ENCODE measurements at regions not wholly inside any gene's neighbourhood (a gene's known extent, or its start where the extent isn't known, plus 50 kb on each side); places are given as distances from the start of the nearest gene placed in this dataset.
A peak's percentile ranks its signal among the peaks of the same experiment; 100 is the strongest.

DNA sequence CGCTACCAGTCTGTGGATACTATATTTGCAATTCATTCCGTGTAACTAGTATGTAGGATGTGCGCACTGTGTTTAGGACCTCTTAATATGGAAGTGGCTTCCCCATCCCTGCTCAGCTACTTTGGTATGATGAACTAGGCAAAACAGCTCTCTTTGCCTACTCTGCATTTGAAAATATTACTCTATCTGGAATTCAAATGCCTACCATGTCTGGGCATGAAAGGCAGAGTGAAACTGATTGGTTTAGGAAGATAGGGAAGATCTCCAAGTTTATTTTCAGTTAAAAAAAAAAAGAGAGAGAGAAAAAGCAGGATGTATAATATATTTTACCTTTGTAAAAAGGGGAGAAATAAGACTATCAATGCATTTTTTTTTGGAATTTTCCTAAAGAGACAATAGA is 74.1 kb upstream of the ELL2 start:
- no peak for DNase-seq (ENCODE audit: low read depth)

DNA sequence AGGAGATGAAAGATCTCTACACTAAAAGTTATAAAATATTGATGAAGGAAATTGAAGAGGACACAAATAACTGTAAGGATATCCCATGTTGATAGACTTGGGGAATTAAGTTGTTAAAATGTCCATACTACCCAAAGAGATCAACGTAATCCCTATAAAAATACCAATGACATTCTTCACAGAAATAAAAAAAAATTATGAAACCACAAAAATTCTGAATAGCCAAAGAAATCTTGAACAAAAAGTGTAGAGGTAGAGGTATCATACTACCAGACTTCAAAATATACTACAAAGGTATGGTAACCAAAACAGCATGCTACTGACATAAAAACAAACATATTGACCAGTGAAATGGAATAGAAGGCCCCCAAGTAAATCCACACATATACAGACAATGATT is 71.5 kb upstream of the ELL2 start:
- DNase-seq (ENCODE audit: low read depth) = no peak

DNA sequence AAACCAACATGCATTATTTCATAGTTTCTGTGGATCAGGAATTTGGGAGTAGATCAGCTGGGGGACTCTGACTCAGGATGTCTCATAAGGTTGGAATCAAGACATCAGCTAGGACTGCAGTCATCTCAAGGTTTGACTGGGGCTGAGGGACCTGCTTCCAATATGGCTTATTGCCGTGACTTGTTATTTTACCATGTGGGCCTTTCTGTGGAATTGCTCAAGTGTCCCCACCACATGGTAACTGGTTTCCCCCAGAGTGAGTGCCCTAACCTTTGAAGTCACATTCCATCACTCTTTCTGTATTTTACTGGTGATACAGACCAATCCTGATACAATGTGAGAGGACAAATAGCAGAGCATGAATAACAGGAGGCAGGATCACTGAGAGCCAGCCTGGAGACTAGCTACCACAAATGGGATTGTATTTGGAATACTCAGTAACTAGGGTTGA is 70.2 kb upstream of the ELL2 start:
- peak; percentile 27 for DNase-seq (ENCODE audit: low read depth)

DNA sequence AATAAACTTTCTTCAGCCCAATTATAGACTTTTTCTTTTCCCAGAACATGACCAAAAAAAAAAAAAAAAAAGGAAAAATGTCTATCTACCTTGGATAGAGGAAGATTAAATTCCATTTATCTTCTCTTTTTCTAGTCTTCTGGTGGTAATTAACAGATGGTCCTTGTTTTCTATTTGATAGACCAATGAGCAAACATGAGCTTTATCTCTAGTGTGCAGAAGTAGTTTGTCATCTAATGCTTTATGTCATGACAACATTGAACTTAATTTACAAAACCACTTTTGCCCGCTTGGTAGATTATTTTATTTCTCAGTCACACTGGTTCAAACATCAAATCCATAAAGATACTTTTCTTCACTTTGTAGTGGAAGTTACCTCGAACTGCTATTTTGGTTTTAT is 69.5 kb upstream of the ELL2 start:
- no peak for DNase-seq (ENCODE audit: low read depth)

DNA sequence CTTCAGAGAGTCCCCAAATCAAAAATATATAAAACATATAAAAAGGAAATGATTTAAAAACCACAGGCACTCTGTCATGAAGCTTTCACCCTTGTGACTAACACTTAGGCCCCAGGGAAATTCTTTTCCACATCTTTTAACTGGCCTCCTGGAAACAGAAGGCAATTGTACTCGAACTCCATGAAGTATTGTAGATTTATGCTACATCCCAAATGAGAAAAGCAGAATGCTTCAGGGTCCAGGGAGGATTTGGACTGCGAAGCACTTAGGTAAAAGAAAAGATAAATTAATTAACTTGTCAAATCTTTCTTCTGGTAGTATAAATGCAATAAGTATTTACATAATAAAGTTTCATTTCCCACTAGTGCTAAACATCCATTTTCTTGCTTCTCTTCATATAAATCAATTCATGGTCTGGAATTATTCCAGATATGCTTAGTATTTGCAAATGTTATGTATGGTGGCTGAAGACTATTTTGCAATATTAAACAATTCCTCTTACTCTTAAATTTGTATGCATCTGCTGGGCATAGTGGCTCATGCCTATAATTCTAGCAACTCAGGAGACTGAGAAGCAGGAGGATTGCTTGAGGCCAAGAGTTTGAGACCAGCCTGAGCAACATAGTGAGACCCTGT is 64.9 kb upstream of the ELL2 start:
- DNase-seq (ENCODE audit: low read depth) = peak; percentile 71

DNA sequence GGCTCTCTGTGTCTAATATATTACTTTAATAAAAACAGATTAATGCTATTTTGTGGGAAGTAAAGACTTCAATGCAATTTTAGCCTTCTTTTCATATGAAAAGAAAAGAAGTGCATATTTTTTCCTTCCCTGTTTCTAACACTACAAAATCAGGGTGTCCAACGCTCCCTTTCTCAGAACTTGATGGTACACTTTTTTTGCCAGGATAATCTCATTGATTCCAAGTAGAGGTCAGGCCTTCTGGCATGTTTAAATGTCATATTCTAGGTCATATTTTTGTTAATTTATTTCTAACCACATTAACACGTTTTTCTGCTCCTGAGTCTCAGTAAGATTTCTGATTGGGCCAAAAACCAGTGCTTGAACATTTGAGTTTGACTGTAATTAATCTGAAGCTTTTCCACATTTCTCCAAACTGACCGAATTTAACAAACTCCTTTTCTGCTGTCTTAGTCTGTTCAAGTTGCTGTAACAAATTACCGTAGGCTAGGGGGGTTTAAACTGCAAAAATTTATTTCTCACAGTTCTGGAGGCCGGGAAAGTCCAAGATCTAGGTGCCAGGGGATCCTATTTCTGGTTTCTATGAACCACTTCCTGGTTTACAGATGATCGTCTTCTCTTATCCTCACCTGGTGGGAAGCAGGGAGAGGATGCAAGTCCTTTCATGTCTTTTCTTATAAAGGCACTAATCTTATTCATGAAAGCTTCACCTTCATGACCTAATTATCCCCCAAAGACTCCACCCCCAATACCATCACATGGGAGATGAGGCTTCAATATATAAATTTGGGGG is 63.2 kb upstream of the ELL2 start:
- no peak for DNase-seq (ENCODE audit: low read depth)

DNA sequence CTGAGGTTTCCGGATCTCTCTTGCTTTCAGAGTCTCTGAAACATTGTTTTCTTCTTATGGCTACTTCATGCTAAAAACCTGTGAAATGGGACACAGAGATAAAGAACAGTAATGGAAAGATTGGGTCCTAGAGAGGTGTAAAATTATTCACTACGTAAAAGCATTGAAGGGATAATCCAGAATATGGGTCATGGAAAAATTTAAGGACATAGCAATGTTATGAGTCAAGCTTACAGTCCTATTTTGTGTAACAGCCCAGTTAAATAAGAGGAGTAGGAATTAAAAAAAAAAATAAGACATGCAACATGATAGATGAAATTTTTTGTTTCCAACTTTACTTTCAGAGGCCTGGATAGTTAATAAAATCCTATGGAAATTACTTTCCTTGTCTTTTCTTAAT is 61.9 kb upstream of the ELL2 start:
- DNase-seq (ENCODE audit: low read depth) = peak; percentile 49

DNA sequence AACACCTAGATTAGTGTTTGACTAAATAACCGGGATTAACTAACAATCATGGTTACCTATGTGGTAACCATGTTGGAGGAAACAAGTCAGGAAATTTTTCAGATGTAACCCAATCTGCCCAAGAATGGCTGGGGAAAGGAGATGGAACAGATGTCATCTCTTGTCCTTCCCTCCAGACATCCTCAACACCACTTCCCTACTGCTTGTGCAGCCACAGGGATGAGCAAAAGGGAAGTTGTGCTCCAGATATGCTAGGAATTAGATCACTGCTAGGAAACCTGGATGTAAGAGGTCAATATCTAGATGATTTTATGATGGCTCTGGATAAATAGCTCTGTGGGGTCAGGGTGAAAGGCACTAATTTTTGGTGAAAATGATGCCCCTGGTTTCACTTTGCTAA is 61.3 kb upstream of the ELL2 start:
- no peak for DNase-seq (ENCODE audit: low read depth)

DNA sequence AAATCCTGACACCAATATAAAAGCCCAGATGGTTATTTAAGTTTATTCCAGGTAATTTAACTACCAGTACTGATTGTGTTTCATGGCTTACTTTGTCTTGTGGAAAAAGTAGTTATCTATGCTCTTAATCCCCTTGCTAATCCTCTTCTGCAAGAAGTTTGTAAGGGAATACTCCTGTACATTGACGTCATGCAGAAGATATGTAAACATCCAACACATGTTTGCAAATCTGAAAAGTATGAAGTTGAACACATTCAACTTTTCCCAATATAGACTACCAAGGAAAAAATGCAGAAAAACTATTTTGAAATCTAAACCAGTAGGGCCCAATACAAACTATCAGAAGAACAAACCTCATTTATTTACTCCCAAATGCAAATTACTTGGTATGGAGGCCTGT is 56.3 kb upstream of the ELL2 start:
- DNase-seq (ENCODE audit: low read depth) = peak; percentile 96

DNA sequence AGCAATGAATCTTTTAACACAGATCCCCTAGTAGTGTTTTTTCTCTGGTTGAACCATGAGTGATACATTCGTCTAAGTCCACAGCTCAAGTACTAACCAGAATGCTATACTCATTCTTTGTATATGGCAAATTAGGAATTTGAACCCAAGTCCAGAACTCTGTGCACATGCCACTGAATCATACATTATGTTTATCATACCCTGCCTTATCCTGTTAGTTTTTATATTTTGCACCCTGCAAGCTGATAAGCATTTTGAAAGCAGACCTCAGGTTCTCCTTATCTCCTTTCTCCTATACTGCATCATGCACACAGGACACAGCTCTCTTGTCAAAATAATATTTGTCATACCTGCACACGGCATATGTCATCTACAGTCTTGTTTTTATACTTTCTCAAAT is 54.6 kb upstream of the ELL2 start:
- DNase-seq (ENCODE audit: low read depth) = peak; percentile 35

DNA sequence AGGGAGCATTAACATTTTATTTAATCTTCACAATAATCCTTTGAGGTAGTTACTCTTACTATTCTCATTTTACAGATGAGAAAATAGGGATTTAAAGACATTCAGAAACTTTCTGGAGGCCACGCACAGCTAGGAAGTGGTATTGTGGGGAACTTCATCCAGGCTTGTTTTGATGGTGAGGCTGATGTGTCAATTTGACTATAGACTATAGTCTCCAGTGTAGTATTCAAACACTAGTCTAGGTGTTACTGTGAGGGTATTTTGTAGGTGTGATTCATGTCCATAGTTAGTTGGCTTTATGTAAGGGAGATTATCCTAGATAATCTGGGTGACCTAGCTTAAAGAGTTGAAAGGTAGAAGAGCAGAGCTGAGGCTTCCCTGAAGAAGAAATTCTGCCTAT is 54.1 kb upstream of the ELL2 start:
- no peak for DNase-seq (ENCODE audit: low read depth)

DNA sequence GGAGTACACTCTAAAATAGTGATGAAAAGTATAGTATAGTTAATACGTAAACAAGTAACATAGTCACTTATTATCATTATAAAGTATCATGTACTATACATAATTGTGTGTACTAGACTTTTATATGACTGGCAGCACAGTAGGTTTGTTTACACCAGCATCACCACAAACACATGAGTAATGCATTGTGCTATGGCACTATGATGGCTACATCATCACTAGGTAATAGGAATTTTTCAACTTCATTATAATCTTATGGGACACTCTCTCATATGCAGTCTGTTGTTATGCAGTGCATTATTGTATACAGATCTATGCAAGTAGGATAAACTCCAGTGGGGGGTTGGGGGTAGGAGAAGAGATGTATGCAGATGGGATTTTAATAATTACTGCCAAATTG is 52.7 kb upstream of the ELL2 start:
- DNase-seq (ENCODE audit: low read depth) = no peak

DNA sequence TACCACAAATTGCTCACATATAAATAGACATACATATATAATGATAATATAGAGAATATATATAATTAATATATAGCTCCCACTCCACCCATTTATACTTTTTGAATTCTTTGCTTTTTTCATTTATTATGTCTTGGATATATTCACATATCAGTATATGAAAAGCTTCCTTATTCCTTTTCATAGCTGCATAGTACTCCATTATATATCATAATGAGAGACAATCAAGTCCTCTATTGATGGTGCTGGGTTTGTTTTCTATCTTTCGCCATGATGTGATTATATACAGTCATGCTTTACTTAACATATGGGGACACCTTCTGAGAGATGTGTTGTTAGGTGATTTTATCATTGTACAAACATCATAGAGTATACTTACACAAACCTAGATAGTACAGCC is 51.6 kb upstream of the ELL2 start:
- no peak for DNase-seq (ENCODE audit: low read depth)

DNA sequence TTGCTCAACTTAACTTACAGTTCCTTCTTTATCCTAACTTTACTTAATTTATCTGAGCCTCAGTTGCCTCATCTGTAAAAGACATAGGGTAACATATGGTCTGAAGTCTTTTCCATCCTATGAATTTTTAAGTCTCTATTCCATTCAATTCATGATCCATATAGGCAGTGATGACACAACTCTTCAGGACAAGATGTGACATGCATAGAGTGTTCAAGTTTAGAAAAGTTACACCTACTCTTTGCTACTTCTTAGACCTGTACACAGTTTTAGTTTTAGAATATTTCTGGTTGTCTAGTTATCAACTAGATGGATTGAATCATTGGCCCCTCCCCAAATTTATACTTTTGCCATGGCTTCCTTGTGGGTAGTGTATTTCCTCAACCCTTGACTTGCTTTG is 50.7 kb upstream of the ELL2 start:
- DNase-seq (ENCODE audit: low read depth) = no peak
